WERI-Rb-1 (cell line): ENCODE measurements at regions not wholly inside any gene's neighbourhood (a gene's known extent, or its start where the extent isn't known, plus 50 kb on each side); places are given as distances from the start of the nearest gene placed in this dataset.

Experiments used
- DNase-seq: peaks from one replicate; pipeline ENCODE4 v3.0.0-alpha.2; 2020
- H3K27ac ChIP-seq: fragments of 250-450 bp; sonication (Bioruptor Pico); 2 replicates; pipeline ENCODE4 v1.5.1; 2020; ENCODE audit warnings: mild to moderate bottlenecking, moderate library complexity
- H3K27me3 ChIP-seq: fragments of 250-450 bp; sonication (Bioruptor Pico); 2 replicates; pipeline ENCODE4 v1.5.1; 2021; ENCODE audit warnings: mild to moderate bottlenecking, low read depth, moderate library complexity; ENCODE audit not compliant: insufficient read depth, severe bottlenecking
- H3K36me3 ChIP-seq: fragments of 250-450 bp; sonication (Bioruptor Pico); 2 replicates; pipeline ENCODE4 v1.5.1; 2020; ENCODE audit warnings: mild to moderate bottlenecking, moderate library complexity
- H3K4me3 ChIP-seq: 2 replicates; pipeline ENCODE4 v1.5.1; 2011; ENCODE audit warnings: low read depth, mild to moderate bottlenecking, control low read depth, low read length
- H3K9me3 ChIP-seq: fragments of 250-450 bp; sonication (Bioruptor Pico); 2 replicates; pipeline ENCODE4 v1.5.1; 2021; ENCODE audit warnings: mild to moderate bottlenecking, moderate library complexity; ENCODE audit not compliant: severe bottlenecking
- CTCF ChIP-seq: IDR thresholded peaks from 2 replicates; pipeline ENCODE4 v1.5.1; 2011; ENCODE audit warnings: low read depth, mild to moderate bottlenecking, control low read depth, inconsistent platforms, low read length

- DNase-seq, result no peak
- no peaks in the 10 kb centered on the region for H3K36me3 ChIP-seq
- no peak overlapping the region for H3K4me3 ChIP-seq
- TF ChIP-seq CTCF, result no peak
- no peaks in the 10 kb centered on the region for H3K9me3 ChIP-seq
- H3K27me3 ChIP-seq, result no peaks in the 10 kb centered on the region
- H3K27ac ChIP-seq, result no peak overlapping the region
Measured at GRCh38 chr4:138646383-138646782, 369.2 kb upstream of the NOCT start.

GRCh38 chr4:138645289-138645688 lies 370.3 kb upstream of the NOCT start:
- DNase-seq, result no peak
- Histone ChIP-seq H3K4me3 (no peak overlapping the region), H3K36me3 (no peaks in the 10 kb centered on the region), H3K27me3 (no peaks in the 10 kb centered on the region), H3K9me3 (no peaks in the 10 kb centered on the region), H3K27ac (no peak overlapping the region)
- no peak for TF ChIP-seq CTCF

GRCh38 chr4:138644322-138644721 lies 371.3 kb upstream of the NOCT start:
- no peak overlapping the region for H3K27ac ChIP-seq
- H3K27me3 ChIP-seq, result no peaks in the 10 kb centered on the region
- no peaks in the 10 kb centered on the region for H3K36me3 ChIP-seq
- no peak overlapping the region for H3K4me3 ChIP-seq
- H3K9me3 ChIP-seq, result no peaks in the 10 kb centered on the region
- no peak for DNase-seq
- TF ChIP-seq CTCF, result no peak

- no peaks in the 10 kb centered on the region for H3K9me3 ChIP-seq
- H3K4me3 ChIP-seq, result no peak overlapping the region
- no peaks in the 10 kb centered on the region for H3K27me3 ChIP-seq
- no peak overlapping the region for H3K27ac ChIP-seq
- no peak for TF ChIP-seq CTCF
- H3K36me3 ChIP-seq, result no peaks in the 10 kb centered on the region
- DNase-seq, result no peak
Measured at GRCh38 chr4:138643827-138644226, 371.8 kb upstream of the NOCT start.

- no peak overlapping the region for H3K4me3 ChIP-seq
- H3K27ac ChIP-seq, result no peak overlapping the region
- H3K27me3 ChIP-seq, result no peaks in the 10 kb centered on the region
- no peak for DNase-seq
- H3K9me3 ChIP-seq, result no peaks in the 10 kb centered on the region
- TF ChIP-seq CTCF, result no peak
- H3K36me3 ChIP-seq, result no peaks in the 10 kb centered on the region
Measured at GRCh38 chr4:138639018-138639741, 376.4 kb upstream of the NOCT start.

- no peak for DNase-seq
- Histone ChIP-seq H3K27me3 (no peaks in the 10 kb centered on the region), H3K9me3 (no peaks in the 10 kb centered on the region), H3K36me3 (no peaks in the 10 kb centered on the region), H3K4me3 (no peak overlapping the region), H3K27ac (no peak overlapping the region)
- TF ChIP-seq CTCF, result no peak
Measured at GRCh38 chr4:138636781-138637180, 378.8 kb upstream of the NOCT start.
